ENCODE measurements at regions not wholly inside any gene's neighbourhood (a gene's known extent, or its start where the extent isn't known, plus 50 kb on each side); places are given as distances from the start of the nearest gene placed in this dataset.
"Not testable (repeated sequence)": the region's sequence is repeated elsewhere in the genome, so short reads cannot be mapped to it uniquely, and the experiment has no call there.

DNA sequence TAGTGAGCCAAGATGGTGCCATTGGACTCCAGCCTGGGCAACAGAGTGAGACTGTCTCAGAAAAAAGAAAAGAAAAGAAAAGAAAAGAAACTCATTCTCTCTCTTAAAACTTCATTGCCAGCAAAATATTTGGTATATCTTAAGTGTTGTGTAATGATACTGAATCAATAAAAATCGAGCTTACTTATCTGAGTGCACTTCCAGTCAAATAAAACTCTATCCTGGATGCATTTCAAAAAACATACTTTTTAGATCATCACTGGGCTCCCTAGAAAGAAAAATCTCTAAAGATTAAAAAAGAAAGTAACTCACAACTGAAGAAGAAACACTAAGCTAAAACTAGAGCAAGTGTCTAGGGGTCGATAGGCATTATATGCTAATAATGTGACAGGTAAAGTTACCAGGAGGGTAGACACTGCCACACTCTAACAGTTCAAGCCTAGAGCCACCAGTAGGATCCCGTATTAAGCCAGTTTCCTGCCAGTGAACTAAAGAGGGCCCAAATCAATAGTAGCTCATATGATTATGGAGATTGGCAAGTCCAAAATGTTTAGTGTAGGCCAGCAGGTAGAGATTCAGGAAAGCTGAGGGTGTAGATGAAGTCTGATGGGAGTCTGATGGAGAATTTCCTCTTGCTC, 242.1 kb upstream of the CYRIA start:
- no peaks in the 10 kb centered on the region for H3K9me3 ChIP-seq
- intact Hi-C loops (cut with DNase I; ENCODE audit: low total_unique reads) = no loop called here
- H3K4me3 ChIP-seq = no peak overlapping the region
- H3K36me3 ChIP-seq = no peaks in the 10 kb centered on the region
- H3K27ac ChIP-seq = no peak overlapping the region
- H3K4me1 ChIP-seq = no peaks in the 10 kb centered on the region
- TF ChIP-seq, protein P1, sequence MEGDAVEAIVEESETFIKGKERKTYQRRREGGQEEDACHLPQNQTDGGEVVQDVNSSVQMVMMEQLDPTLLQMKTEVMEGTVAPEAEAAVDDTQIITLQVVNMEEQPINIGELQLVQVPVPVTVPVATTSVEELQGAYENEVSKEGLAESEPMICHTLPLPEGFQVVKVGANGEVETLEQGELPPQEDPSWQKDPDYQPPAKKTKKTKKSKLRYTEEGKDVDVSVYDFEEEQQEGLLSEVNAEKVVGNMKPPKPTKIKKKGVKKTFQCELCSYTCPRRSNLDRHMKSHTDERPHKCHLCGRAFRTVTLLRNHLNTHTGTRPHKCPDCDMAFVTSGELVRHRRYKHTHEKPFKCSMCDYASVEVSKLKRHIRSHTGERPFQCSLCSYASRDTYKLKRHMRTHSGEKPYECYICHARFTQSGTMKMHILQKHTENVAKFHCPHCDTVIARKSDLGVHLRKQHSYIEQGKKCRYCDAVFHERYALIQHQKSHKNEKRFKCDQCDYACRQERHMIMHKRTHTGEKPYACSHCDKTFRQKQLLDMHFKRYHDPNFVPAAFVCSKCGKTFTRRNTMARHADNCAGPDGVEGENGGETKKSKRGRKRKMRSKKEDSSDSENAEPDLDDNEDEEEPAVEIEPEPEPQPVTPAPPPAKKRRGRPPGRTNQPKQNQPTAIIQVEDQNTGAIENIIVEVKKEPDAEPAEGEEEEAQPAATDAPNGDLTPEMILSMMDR (IDR thresholded peaks at IDR 0.05) = no peak
- no peak for TF ChIP-seq EP300 (IDR thresholded peaks at IDR 0.05)
- no peak for TF ChIP-seq POLR2A (IDR thresholded peaks at IDR 0.05)
- no peak for TF ChIP-seq POLR2AphosphoS5 (IDR thresholded peaks at IDR 0.05)
- WGBS, 5 donors = 59 to 70% (median 69%) methylated on average over 3 of the region's 3 CpGs
- no peak for DNase-seq
- H3K27me3 ChIP-seq = no peaks in the 10 kb centered on the region

DNA sequence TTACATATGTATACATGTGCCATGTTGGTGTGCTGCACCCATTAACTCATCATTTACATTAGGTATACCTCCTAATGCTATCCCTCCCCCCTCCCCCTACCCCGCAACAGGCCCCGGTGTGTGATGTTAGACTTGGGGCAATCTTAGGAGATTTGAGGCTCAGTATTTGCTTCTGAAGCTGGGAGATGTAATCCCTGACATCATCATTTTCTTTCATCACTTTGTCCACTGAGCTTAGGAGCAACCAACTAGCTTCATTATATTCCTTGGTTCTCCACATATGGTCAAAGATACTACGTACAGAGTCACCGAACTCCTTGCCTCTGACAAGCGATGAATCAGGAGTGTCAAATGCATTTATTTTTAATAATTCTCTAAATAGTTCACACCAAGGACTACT, 239.7 kb upstream of the CYRIA start:
- H3K27ac ChIP-seq; DNase-seq; H3K36me3 ChIP-seq; intact Hi-C loops (cut with DNase I; ENCODE audit: low total_unique reads); H3K9me3 ChIP-seq; H3K4me1 ChIP-seq; H3K4me3 ChIP-seq; H3K27me3 ChIP-seq: not testable (repeated sequence)
- 89 to 98% (median 97%) methylated on average over 5 of the region's 5 CpGs for WGBS, 5 donors

DNA sequence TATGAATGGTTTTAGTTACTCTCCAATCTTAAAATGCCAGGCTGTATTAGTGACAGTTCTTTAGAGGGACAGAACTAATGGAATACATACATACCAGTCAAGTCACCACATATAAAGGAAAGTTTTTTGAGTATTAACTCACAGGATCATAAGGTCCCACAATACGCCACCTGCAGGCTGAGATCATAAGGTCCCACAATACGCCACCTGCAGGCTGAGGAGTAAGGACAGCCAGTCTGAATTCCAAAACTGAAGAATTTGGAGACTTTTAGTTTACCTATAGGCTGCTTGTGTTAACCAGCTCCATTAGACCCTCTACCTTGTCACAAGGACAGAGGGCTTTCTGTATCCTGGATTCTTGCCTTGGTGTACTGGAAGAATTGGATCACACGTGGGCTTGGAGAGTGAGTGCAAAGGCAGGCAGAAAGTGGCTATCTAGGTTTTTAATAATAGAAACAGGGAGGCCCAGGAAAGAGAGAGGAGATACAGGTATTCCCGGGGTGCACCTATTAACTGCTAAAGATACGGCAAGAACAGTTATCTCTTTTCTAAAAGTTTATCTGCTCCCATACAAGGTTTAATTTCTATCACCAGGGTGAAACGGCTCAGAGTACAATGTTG, 234.9 kb upstream of the CYRIA start:
- Histone ChIP-seq H3K36me3 (no peaks in the 10 kb centered on the region), H3K27me3 (no peaks in the 10 kb centered on the region), H3K27ac (no peak overlapping the region), H3K9me3 (no peaks in the 10 kb centered on the region), H3K4me3 (no peak overlapping the region), H3K4me1 (no peaks in the 10 kb centered on the region)
- 30 to 48% (median 38%) methylated on average over 6 of the region's 6 CpGs for whole genome bisulfite sequencing, 5 donors
- intact Hi-C loops (cut with DNase I; ENCODE audit: low total_unique reads) = no loop called here
- peak; percentile 37 to 39 for DNase-seq
- TF ChIP-seq EP300 (IDR thresholded peaks at IDR 0.05) = no peak
- TF ChIP-seq, protein P1 (IDR thresholded peaks at IDR 0.05) = peak in 5 of 7 experiments; percentile 17 to 47 (median 44)

DNA sequence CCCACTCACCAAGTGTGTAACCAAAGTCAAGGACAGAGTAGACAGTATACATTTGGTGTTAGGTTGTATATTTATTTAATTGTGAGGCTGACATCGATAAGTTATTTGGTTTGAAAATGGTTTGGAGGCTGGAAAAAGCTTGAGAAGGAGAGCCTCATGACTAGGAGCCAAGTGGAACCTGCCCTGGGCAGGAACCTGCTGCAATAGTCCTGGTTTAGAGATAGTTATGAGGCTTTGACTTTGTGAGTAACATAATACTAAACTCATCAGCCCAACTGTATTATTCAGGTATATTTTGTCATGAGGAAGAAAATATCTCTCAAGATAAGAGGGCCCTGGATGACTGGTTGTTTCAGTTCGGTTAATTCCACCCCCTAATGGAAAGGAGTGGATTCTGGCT, 234.3 kb upstream of the CYRIA start:
- intact Hi-C loops (cut with DNase I; ENCODE audit: low total_unique reads) = no loop called here

More for the DNA sequence above, 234.3 kb upstream of the CYRIA start:
- DNase-seq = no peak
- Histone ChIP-seq H3K27ac (no peak overlapping the region), H3K36me3 (no peaks in the 10 kb centered on the region), H3K4me3 (no peak overlapping the region), H3K27me3 (no peaks in the 10 kb centered on the region), H3K4me1 (no peaks in the 10 kb centered on the region), H3K9me3 (no peaks in the 10 kb centered on the region)
- 45 to 70% (median 60%) methylated on average over 2 of the region's 2 CpGs for WGBS, 5 donors
- TF ChIP-seq, protein P1 (IDR thresholded peaks at IDR 0.05) = no peak
- TF ChIP-seq EP300 (IDR thresholded peaks at IDR 0.05) = no peak
- no peak for TF ChIP-seq POLR2AphosphoS5 (IDR thresholded peaks at IDR 0.05)
- no peak for TF ChIP-seq POLR2A (IDR thresholded peaks at IDR 0.05)

Data from stomach (tissue), 8 donors.